Right atrium auricular region (tissue), 2 donors: ENCODE measurements at regions not wholly inside any gene's neighbourhood (a gene's known extent, or its start where the extent isn't known, plus 50 kb on each side); places are given as distances from the start of the nearest gene placed in this dataset.

Source experiments
- DNase-seq: peaks from one replicate; pipeline ENCODE4 v3.0.0-alpha.2; 2019; ENCODE audit warnings: low spot score
- H3K27ac ChIP-seq, 2 donors: fragments of 200-600 bp; sonication (generic); 1 replicate in 1 of 2; 2 replicates in 1 of 2; pipeline ENCODE4 v1.5.1; 2016 to 2019
- H3K27me3 ChIP-seq, 2 donors: fragments of 200-600 bp; sonication (generic); one replicate each; pipeline versions ENCODE4 v1.5.1 to v1.6.0; 2017 to 2019
- H3K36me3 ChIP-seq: fragments of 200-600 bp; sonication (generic); one replicate; pipeline ENCODE4 v1.5.1; 2016
- H3K4me1 ChIP-seq, 2 donors: fragments of 200-600 bp; sonication (generic); one replicate each; pipeline versions ENCODE4 v1.5.1 to v1.6.0; 2017 to 2019
- H3K4me3 ChIP-seq, 2 donors: fragments of 200-600 bp; sonication (generic); 1 replicate in 1 of 2; 2 replicates in 1 of 2; pipeline ENCODE4 v1.5.1; 2017 to 2019; ENCODE audit warnings: mild to moderate bottlenecking in 1 of 2, moderate library complexity in 1 of 2
- H3K9me3 ChIP-seq, 2 donors: fragments of 200-600 bp; sonication (generic); one replicate each; pipeline ENCODE4 v1.5.1; 2019
- CTCF ChIP-seq, 2 donors: fragments of 200-600 bp; sonication (generic); IDR thresholded peaks; one replicate each; pipeline ENCODE4 v1.5.1; 2019; ENCODE audit warnings: antibody characterized with exemption in 2 of 2

GRCh38 chr1:168482106-168482505 is 61.7 kb downstream of the XCL2 start:
- H3K4me1 ChIP-seq = peaks cover 0 to 8% of the 10 kb centered on the region in 2 donors
- no peaks in the 10 kb centered on the region for H3K9me3 ChIP-seq
- no peaks in the 10 kb centered on the region for H3K36me3 ChIP-seq
- H3K4me3 ChIP-seq = no peak overlapping the region
- no peak for DNase-seq
- H3K27ac ChIP-seq = peak overlapping the region in 1 of 2 donors; percentile 43
- H3K27me3 ChIP-seq = no peaks in the 10 kb centered on the region
- no peak for TF ChIP-seq CTCF (IDR thresholded peaks at IDR 0.05)

GRCh38 chr1:168481586-168481985 is 62.2 kb downstream of the XCL2 start:
- H3K36me3 ChIP-seq = no peaks in the 10 kb centered on the region
- DNase-seq = no peak
- no peaks in the 10 kb centered on the region for H3K9me3 ChIP-seq
- H3K4me1 ChIP-seq = peaks cover 0 to 9% of the 10 kb centered on the region in 2 donors
- TF ChIP-seq CTCF (IDR thresholded peaks at IDR 0.05) = no peak
- no peak overlapping the region for H3K4me3 ChIP-seq
- H3K27me3 ChIP-seq = no peaks in the 10 kb centered on the region
- H3K27ac ChIP-seq = no peak overlapping the region

- Histone ChIP-seq H3K4me1 (peaks cover 0 to 9% of the 10 kb centered on the region in 2 donors), H3K27ac (peak overlapping the region in 1 of 2 donors; percentile 9), H3K27me3 (no peaks in the 10 kb centered on the region), H3K9me3 (no peaks in the 10 kb centered on the region), H3K4me3 (no peak overlapping the region), H3K36me3 (no peaks in the 10 kb centered on the region)
- TF ChIP-seq CTCF (IDR thresholded peaks at IDR 0.05) = no peak
- no peak for DNase-seq
Observed at GRCh38 chr1:168480997-168481396, 62.8 kb downstream of the XCL2 start.

GRCh38 chr1:168477792-168478191 is 66.0 kb downstream of the XCL2 start:
- Histone ChIP-seq H3K9me3 (no peaks in the 10 kb centered on the region), H3K36me3 (no peaks in the 10 kb centered on the region), H3K4me3 (no peak overlapping the region), H3K27me3 (no peaks in the 10 kb centered on the region), H3K27ac (no peak overlapping the region), H3K4me1 (peaks cover 0 to 5% of the 10 kb centered on the region in 2 donors)
- DNase-seq = no peak
- no peak for TF ChIP-seq CTCF (IDR thresholded peaks at IDR 0.05)

- TF ChIP-seq CTCF (IDR thresholded peaks at IDR 0.05) = no peak
- H3K27ac ChIP-seq = peak overlapping the region in 1 of 2 donors; percentile 23
- no peaks in the 10 kb centered on the region for H3K36me3 ChIP-seq
- no peak overlapping the region for H3K4me3 ChIP-seq
- peaks cover 0 to 5% of the 10 kb centered on the region in 2 donors for H3K4me1 ChIP-seq
- no peak for DNase-seq
- no peaks in the 10 kb centered on the region for H3K9me3 ChIP-seq
- H3K27me3 ChIP-seq = no peaks in the 10 kb centered on the region
Observed at GRCh38 chr1:168476588-168477385, 67.0 kb downstream of the XCL2 start.

GRCh38 chr1:168474322-168474721 is 69.5 kb downstream of the XCL2 start:
- no peaks in the 10 kb centered on the region for H3K9me3 ChIP-seq
- no peak overlapping the region for H3K4me3 ChIP-seq
- H3K36me3 ChIP-seq = no peaks in the 10 kb centered on the region
- no peak for TF ChIP-seq CTCF (IDR thresholded peaks at IDR 0.05)
- H3K4me1 ChIP-seq = peaks cover 0 to 24% of the 10 kb centered on the region in 2 donors
- H3K27ac ChIP-seq = no peak overlapping the region
- H3K27me3 ChIP-seq = no peaks in the 10 kb centered on the region
- no peak for DNase-seq
